ENCODE measurements at regions not wholly inside any gene's neighbourhood (a gene's known extent, or its start where the extent isn't known, plus 50 kb on each side); places are given as distances from the start of the nearest gene placed in this dataset.

DNA sequence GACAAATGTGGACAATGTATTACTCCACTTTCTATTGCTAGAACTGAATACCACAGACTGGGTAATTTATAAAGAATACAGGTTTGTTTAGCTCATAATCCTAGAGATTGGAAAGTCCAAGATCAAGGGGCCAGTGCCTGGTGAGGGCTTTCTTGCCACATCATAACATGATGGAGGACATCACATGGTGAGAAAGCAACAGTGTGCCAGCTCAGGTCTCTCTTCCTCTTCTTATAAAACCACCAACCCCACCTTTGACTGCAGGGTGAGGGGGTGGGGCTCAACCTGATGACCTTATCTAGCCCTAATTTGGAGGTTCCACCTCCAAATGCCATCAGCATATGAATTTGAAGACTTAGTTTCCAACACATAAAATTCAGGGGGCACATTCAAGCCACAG lies 105.7 kb upstream of the CXorf66 start:
- TF ChIP-seq CREB1 (IDR thresholded peaks at IDR 0.05; ENCODE audit: low read depth) (no peak), EP300 (IDR thresholded peaks at IDR 0.05; ENCODE audit: borderline replicate concordance) (no peak), TAF1 (IDR thresholded peaks at IDR 0.05; ENCODE audit: low read depth) (no peak), ZBTB7A (IDR thresholded peaks at IDR 0.05; ENCODE audit: low read depth) (no peak), NFIC (IDR thresholded peaks at IDR 0.05) (no peak), EGR1 (IDR thresholded peaks at IDR 0.05) (no peak), REST (IDR thresholded peaks at IDR 0.05; ENCODE audit: low read depth) (no peak), RAD21 (IDR thresholded peaks at IDR 0.05; ENCODE audit: low read depth) (no peak), YY1 (IDR thresholded peaks at IDR 0.05; ENCODE audit: low read depth) (no peak), FOXM1 (IDR thresholded peaks at IDR 0.05; ENCODE audit: borderline replicate concordance, low read depth) (no peak), MAX (IDR thresholded peaks at IDR 0.05) (no peak), CEBPB (IDR thresholded peaks at IDR 0.05) (no peak), TCF12 (IDR thresholded peaks at IDR 0.05; ENCODE audit: low read depth) (no peak)
